ENCODE measurements at regions not wholly inside any gene's neighbourhood (a gene's known extent, or its start where the extent isn't known, plus 50 kb on each side); places are given as distances from the start of the nearest gene placed in this dataset.
"Not testable (repeated sequence)": the region's sequence is repeated elsewhere in the genome, so short reads cannot be mapped to it uniquely, and the experiment has no call there.

GRCh38 chr1:147062956-147063355 is 109.3 kb downstream of the PRKAB2 start:
- DNase-seq (ENCODE audit: low read depth) = no peak

- DNase-seq (ENCODE audit: low read depth) = not testable (repeated sequence)
Observed at GRCh38 chr1:147061880-147062279, 110.4 kb downstream of the PRKAB2 start.

- DNase-seq (ENCODE audit: low read depth) = no peak
Observed at GRCh38 chr1:147053269-147053668, 115.1 kb downstream of the NBPF12 start.

- no peak for DNase-seq (ENCODE audit: low read depth)
Observed at GRCh38 chr1:147052677-147053076, 114.6 kb downstream of the NBPF12 start.

- no peak for DNase-seq (ENCODE audit: low read depth)
Observed at GRCh38 chr1:147052143-147052542, 114.0 kb downstream of the NBPF12 start.

- no peak for DNase-seq (ENCODE audit: low read depth)
Observed at GRCh38 chr1:147051136-147051535, 113.0 kb downstream of the NBPF12 start.

GRCh38 chr1:147050654-147051053 is 112.5 kb downstream of the NBPF12 start:
- DNase-seq (ENCODE audit: low read depth) = no peak

GRCh38 chr1:147046863-147047394 is 108.8 kb downstream of the NBPF12 start:
- not testable (repeated sequence) for DNase-seq (ENCODE audit: low read depth)

GRCh38 chr1:147046189-147046862 is 108.2 kb downstream of the NBPF12 start:
- no peak for DNase-seq (ENCODE audit: low read depth)

All from stimulated activated CD8-positive, alpha-beta memory T cell treated with anti-CD3 and anti-CD28 coated beads, Interleukin-12 subunit alpha, Interleukin-12 subunit beta, amount 100 ng/mL, for 4 hours (primary cell).